ENCODE measurements at regions not wholly inside any gene's neighbourhood (a gene's known extent, or its start where the extent isn't known, plus 50 kb on each side); places are given as distances from the start of the nearest gene placed in this dataset.

GRCh38 chr13:68851026-68851425 lies 1256.6 kb upstream of the ATXN8OS start:
- Histone ChIP-seq H3K27ac (no peak overlapping the region), H3K36me3 (no peaks in the 10 kb centered on the region), H3K4me3 (replicated peaks in 1 of 3) (no peak overlapping the region), H3K4me1 (no peaks in the 10 kb centered on the region), H3K27me3 (no peaks in the 10 kb centered on the region), H3K9me3 (no peaks in the 10 kb centered on the region)
- intact Hi-C loops (cut with DNase I): no loop called here
- DNase-seq: no peak
- TF ChIP-seq POLR2A (IDR thresholded peaks at IDR 0.05) (no peak), CTCF (IDR thresholded peaks at IDR 0.05) (no peak)
- WGBS, 2 donors: 74 to 77% methylated on average over 1 of the region's 1 CpG

GRCh38 chr13:68850160-68850559 lies 1257.5 kb upstream of the ATXN8OS start:
- H3K36me3 ChIP-seq: no peaks in the 10 kb centered on the region
- H3K27me3 ChIP-seq: no peaks in the 10 kb centered on the region
- TF ChIP-seq POLR2A (IDR thresholded peaks at IDR 0.05) (no peak), CTCF (IDR thresholded peaks at IDR 0.05) (no peak)
- intact Hi-C loops (cut with DNase I): no loop called here
- no peak for DNase-seq
- WGBS, 2 donors: 62 to 71% methylated on average over 3 of the region's 3 CpGs
- no peaks in the 10 kb centered on the region for H3K9me3 ChIP-seq
- H3K4me3 ChIP-seq (replicated peaks in 1 of 3): no peak overlapping the region
- H3K4me1 ChIP-seq: no peaks in the 10 kb centered on the region
- H3K27ac ChIP-seq: no peak overlapping the region

GRCh38 chr13:68846663-68847062 lies 1261.0 kb upstream of the ATXN8OS start:
- intact Hi-C loops (cut with DNase I): no loop called here
- WGBS, 2 donors: 60 to 70% methylated on average over 1 of the region's 1 CpG
- no peaks in the 10 kb centered on the region for H3K4me1 ChIP-seq
- no peaks in the 10 kb centered on the region for H3K27me3 ChIP-seq
- H3K27ac ChIP-seq: no peak overlapping the region
- no peaks in the 10 kb centered on the region for H3K9me3 ChIP-seq
- no peaks in the 10 kb centered on the region for H3K36me3 ChIP-seq
- no peak for DNase-seq
- no peak for TF ChIP-seq CTCF (IDR thresholded peaks at IDR 0.05)
- no peak for TF ChIP-seq POLR2A (IDR thresholded peaks at IDR 0.05)
- H3K4me3 ChIP-seq (replicated peaks in 1 of 3): no peak overlapping the region

- DNase-seq: no peak
- Histone ChIP-seq H3K27me3 (no peaks in the 10 kb centered on the region), H3K9me3 (no peaks in the 10 kb centered on the region), H3K4me3 (replicated peaks in 1 of 3) (no peak overlapping the region), H3K27ac (no peak overlapping the region), H3K4me1 (no peaks in the 10 kb centered on the region), H3K36me3 (no peaks in the 10 kb centered on the region)
- intact Hi-C loops (cut with DNase I): no loop called here
- TF ChIP-seq POLR2A (IDR thresholded peaks at IDR 0.05): no peak
These were observed 1273.3 kb upstream of the ATXN8OS start for GRCh38 chr13:68834375-68834774.

- TF ChIP-seq CTCF (IDR thresholded peaks at IDR 0.05): no peak
- no peak for TF ChIP-seq POLR2A (IDR thresholded peaks at IDR 0.05)
- WGBS, 2 donors: 93 to 95% methylated on average over 7 of the region's 7 CpGs
- intact Hi-C loops (cut with DNase I): no loop called here
- no peaks in the 10 kb centered on the region for H3K27me3 ChIP-seq
- no peak overlapping the region for H3K4me3 ChIP-seq (replicated peaks in 1 of 3)
- no peaks in the 10 kb centered on the region for H3K9me3 ChIP-seq
- no peak for DNase-seq
- no peaks in the 10 kb centered on the region for H3K4me1 ChIP-seq
- no peak overlapping the region for H3K27ac ChIP-seq
- no peaks in the 10 kb centered on the region for H3K36me3 ChIP-seq
These were observed 1290.9 kb upstream of the ATXN8OS start for GRCh38 chr13:68816715-68817114.

- H3K4me3 ChIP-seq (replicated peaks in 1 of 3): no peak overlapping the region
- H3K4me1 ChIP-seq: no peaks in the 10 kb centered on the region
- no peaks in the 10 kb centered on the region for H3K36me3 ChIP-seq
- no peak overlapping the region for H3K27ac ChIP-seq
- no peak for DNase-seq
- intact Hi-C loops (cut with DNase I): no loop called here
- 72 to 76% methylated on average over 7 of the region's 7 CpGs for WGBS, 2 donors
- H3K9me3 ChIP-seq: no peaks in the 10 kb centered on the region
- H3K27me3 ChIP-seq: no peaks in the 10 kb centered on the region
- no peak for TF ChIP-seq POLR2A (IDR thresholded peaks at IDR 0.05)
- TF ChIP-seq CTCF (IDR thresholded peaks at IDR 0.05): no peak
These were observed 1294.3 kb upstream of the ATXN8OS start for GRCh38 chr13:68813180-68813796.
